NCI-H1930 (cell line): ENCODE measurements at regions not wholly inside any gene's neighbourhood (a gene's known extent, or its start where the extent isn't known, plus 50 kb on each side); places are given as distances from the start of the nearest gene placed in this dataset.

ENCODE experiments used
- DNase-seq, 2 experiments: peaks; one replicate each; lab custom pipeline; 2025; lab: John Stamatoyannopoulos, UW

GRCh38 chr4:35052546-35052945 is 1191.8 kb downstream of the ARAP2 start:
- DNase-seq: no peak

- no peak for DNase-seq
These were observed 1181.2 kb downstream of the ARAP2 start for GRCh38 chr4:35063031-35063570.

- no peak for DNase-seq
These were observed 1177.9 kb downstream of the ARAP2 start for GRCh38 chr4:35066406-35066805.

GRCh38 chr4:35080799-35081198 is 1163.5 kb downstream of the ARAP2 start:
- no peak for DNase-seq

GRCh38 chr4:35087218-35087617 is 1157.1 kb downstream of the ARAP2 start:
- no peak for DNase-seq

- DNase-seq: no peak
These were observed 1143.4 kb downstream of the ARAP2 start for GRCh38 chr4:35100932-35101331.

- DNase-seq: no peak
These were observed 1142.2 kb downstream of the ARAP2 start for GRCh38 chr4:35102066-35102465.

- DNase-seq: no peak
These were observed 1138.8 kb downstream of the ARAP2 start for GRCh38 chr4:35105486-35105885.

GRCh38 chr4:35106091-35106734 is 1138.1 kb downstream of the ARAP2 start:
- DNase-seq: no peak

- DNase-seq: no peak
These were observed 1120.2 kb downstream of the ARAP2 start for GRCh38 chr4:35124106-35124505.

- no peak for DNase-seq
These were observed 1118.2 kb downstream of the ARAP2 start for GRCh38 chr4:35125995-35126712.

- no peak for DNase-seq
These were observed 1105.9 kb downstream of the ARAP2 start for GRCh38 chr4:35138449-35138848.

- no peak for DNase-seq
These were observed 1096.6 kb downstream of the ARAP2 start for GRCh38 chr4:35147761-35148160.

- no peak for DNase-seq
These were observed 1092.3 kb downstream of the ARAP2 start for GRCh38 chr4:35151816-35152572.

GRCh38 chr4:35163168-35163567 is 1081.1 kb downstream of the ARAP2 start:
- DNase-seq: no peak

GRCh38 chr4:35164063-35164462 is 1080.3 kb downstream of the ARAP2 start:
- DNase-seq: no peak

GRCh38 chr4:35166466-35166865 is 1077.8 kb downstream of the ARAP2 start:
- no peak for DNase-seq

GRCh38 chr4:35167385-35167784 is 1076.9 kb downstream of the ARAP2 start:
- DNase-seq: no peak

- DNase-seq: no peak
These were observed 1068.8 kb downstream of the ARAP2 start for GRCh38 chr4:35175487-35175886.

- no peak for DNase-seq
These were observed 1068.4 kb downstream of the ARAP2 start for GRCh38 chr4:35175894-35176293.

GRCh38 chr4:35182451-35182850 is 1061.9 kb downstream of the ARAP2 start:
- no peak for DNase-seq

GRCh38 chr4:35189988-35190613 is 1054.2 kb downstream of the ARAP2 start:
- DNase-seq: no peak
